ENCODE measurements at regions not wholly inside any gene's neighbourhood (a gene's known extent, or its start where the extent isn't known, plus 50 kb on each side); places are given as distances from the start of the nearest gene placed in this dataset.

DNA sequence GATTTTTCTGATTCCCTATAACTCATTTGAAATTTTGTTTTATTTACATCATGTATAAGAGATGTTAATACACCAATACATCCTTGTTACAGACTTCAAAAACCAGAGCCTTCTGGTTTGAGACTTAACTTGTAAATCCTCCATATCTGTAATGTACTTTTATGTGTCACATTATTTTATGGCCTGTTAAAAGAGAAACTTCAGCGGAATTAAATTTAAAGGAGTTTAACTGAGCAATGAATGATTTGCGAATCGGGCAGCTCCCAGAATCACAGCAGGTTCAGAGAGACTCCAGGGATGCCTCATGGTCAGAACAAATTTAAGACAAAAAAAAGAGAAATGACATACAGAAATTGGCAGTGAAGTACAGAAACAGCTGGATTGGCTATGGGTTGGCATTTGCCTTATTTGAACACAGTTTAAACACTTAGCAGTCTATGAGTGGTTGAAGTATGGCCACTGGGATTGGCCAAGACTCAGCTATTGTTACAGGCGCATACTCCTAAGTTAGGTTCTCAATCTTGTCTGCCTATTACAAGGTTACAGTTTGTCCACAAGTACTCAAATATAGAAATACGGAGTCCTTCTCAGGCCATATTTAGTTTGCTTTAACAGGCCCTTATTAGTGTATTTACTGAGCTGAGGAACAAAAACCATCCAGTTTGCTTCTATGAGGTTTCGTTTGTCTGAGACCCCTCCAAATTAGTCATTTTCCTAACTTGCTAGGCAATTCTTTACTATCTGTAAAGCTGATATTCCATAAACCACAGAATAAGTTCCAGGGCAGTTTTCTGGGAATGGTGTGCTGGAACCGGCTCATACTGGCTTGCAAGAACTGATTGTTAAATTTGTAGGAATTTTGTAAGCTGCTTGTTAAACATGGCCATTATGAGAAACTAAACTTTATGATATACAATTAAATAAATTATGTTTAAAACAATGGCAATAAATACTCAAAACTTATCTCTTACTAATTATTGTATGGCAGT, 56.2 kb upstream of the WDR26 start:
- Histone ChIP-seq H3K27ac (ENCODE audit: low read depth, low read length) (no peak overlapping the region), H3K36me3 (ENCODE audit: control insufficient read depth, insufficient read depth, low read length) (no peaks in the 10 kb centered on the region), H3K4me3 (ENCODE audit: low read length) (no peak overlapping the region), H3K27me3 (ENCODE audit: control insufficient read depth, insufficient read depth, low read length, poor library complexity, severe bottlenecking) (no peaks in the 10 kb centered on the region), H3K9ac (ENCODE audit: extremely low read depth, low read length, poor library complexity, severe bottlenecking) (no peak overlapping the region), H3K9me3 (ENCODE audit: control insufficient read depth, low read length) (peaks cover 11% of the 10 kb centered on the region), H3K4me1 (ENCODE audit: control insufficient read depth, insufficient read depth, low read length) (peaks cover 10% of the 10 kb centered on the region)
- TF ChIP-seq, protein P1, sequence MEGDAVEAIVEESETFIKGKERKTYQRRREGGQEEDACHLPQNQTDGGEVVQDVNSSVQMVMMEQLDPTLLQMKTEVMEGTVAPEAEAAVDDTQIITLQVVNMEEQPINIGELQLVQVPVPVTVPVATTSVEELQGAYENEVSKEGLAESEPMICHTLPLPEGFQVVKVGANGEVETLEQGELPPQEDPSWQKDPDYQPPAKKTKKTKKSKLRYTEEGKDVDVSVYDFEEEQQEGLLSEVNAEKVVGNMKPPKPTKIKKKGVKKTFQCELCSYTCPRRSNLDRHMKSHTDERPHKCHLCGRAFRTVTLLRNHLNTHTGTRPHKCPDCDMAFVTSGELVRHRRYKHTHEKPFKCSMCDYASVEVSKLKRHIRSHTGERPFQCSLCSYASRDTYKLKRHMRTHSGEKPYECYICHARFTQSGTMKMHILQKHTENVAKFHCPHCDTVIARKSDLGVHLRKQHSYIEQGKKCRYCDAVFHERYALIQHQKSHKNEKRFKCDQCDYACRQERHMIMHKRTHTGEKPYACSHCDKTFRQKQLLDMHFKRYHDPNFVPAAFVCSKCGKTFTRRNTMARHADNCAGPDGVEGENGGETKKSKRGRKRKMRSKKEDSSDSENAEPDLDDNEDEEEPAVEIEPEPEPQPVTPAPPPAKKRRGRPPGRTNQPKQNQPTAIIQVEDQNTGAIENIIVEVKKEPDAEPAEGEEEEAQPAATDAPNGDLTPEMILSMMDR (conservative IDR thresholded peaks at IDR 0.05): no peak
- H3K4me3 Mint-ChIP-seq: no peak overlapping the region
- no peaks in the 10 kb centered on the region for H3K27me3 Mint-ChIP-seq (ENCODE audit: insufficient read depth)
- H3K4me1 Mint-ChIP-seq: peaks cover 24% of the 10 kb centered on the region
- DNase-seq: no peak
- 93 to 95% methylated on average over 6 to 7 of the region's 7 CpGs for WGBS, 2 experiments (ENCODE audit: insufficient coverage in 1 of 2, insufficient read length in 1 of 2)
- H3K36me3 Mint-ChIP-seq (ENCODE audit: low read depth): no peaks in the 10 kb centered on the region
- no peak overlapping the region for H3K27ac Mint-ChIP-seq
- H3K9me3 Mint-ChIP-seq: peaks cover 12% of the 10 kb centered on the region

DNA sequence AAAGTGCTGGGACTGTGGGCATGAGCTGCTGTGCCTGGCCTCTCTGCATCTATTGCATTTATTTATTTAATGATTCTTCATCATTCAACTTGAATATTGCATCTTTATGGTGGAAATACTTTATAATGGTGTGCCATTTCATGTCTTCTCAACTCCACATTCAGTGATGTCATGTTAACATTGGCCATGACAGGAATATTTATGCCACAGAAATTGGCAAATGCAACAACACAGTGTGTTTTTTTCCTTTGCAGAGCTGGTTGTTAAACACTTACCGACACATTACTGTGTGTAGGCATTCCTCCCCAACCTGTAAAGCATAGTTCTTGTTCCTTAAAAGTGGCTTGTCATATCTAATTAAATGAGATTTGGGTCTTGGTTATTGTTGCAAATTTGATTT, 57.4 kb upstream of the WDR26 start:
- Histone ChIP-seq H3K27ac (ENCODE audit: low read depth, low read length) (no peak overlapping the region), H3K27me3 (ENCODE audit: control insufficient read depth, insufficient read depth, low read length, poor library complexity, severe bottlenecking) (no peaks in the 10 kb centered on the region), H3K9me3 (ENCODE audit: control insufficient read depth, low read length) (peaks cover 18% of the 10 kb centered on the region), H3K4me1 (ENCODE audit: control insufficient read depth, insufficient read depth, low read length) (peaks cover 10% of the 10 kb centered on the region), H3K36me3 (ENCODE audit: control insufficient read depth, insufficient read depth, low read length) (no peaks in the 10 kb centered on the region), H3K4me3 (ENCODE audit: low read length) (no peak overlapping the region), H3K9ac (ENCODE audit: extremely low read depth, low read length, poor library complexity, severe bottlenecking) (no peak overlapping the region)
- no peaks in the 10 kb centered on the region for H3K27me3 Mint-ChIP-seq (ENCODE audit: insufficient read depth)
- peaks cover 24% of the 10 kb centered on the region for H3K4me1 Mint-ChIP-seq
- H3K4me3 Mint-ChIP-seq: no peak overlapping the region
- no peak for DNase-seq
- H3K9me3 Mint-ChIP-seq: peaks cover 21% of the 10 kb centered on the region
- H3K27ac Mint-ChIP-seq: no peak overlapping the region
- H3K36me3 Mint-ChIP-seq (ENCODE audit: low read depth): no peaks in the 10 kb centered on the region
- TF ChIP-seq, protein P1 (conservative IDR thresholded peaks at IDR 0.05): no peak
- WGBS, 2 experiments (ENCODE audit: insufficient coverage in 1 of 2, insufficient read length in 1 of 2): 80 to 95% methylated on average over 1 of the region's 1 CpG

DNA sequence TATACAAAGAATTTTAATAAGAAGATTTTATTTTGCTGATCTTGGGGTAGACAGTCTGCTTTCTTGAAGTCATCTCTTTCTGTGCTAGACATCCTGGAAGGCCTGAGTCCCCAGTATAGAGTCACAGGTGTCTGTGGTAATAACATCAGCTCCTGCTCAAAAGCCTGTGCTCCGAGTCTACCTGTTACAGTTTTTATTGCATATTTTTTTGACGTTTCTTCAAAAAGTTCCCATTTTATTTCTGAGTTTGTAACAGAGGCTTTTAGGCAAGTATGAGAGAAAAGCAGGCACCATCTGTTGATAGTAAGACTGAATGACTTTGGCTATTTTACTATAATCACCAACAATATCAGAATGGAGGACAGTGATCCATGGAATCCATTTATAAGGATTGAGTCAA, 58.0 kb upstream of the WDR26 start:
- peaks cover 26% of the 10 kb centered on the region for H3K4me1 Mint-ChIP-seq
- no peaks in the 10 kb centered on the region for H3K27me3 Mint-ChIP-seq (ENCODE audit: insufficient read depth)

More for the DNA sequence above, 58.0 kb upstream of the WDR26 start:
- Histone ChIP-seq H3K27me3 (ENCODE audit: control insufficient read depth, insufficient read depth, low read length, poor library complexity, severe bottlenecking) (no peaks in the 10 kb centered on the region), H3K36me3 (ENCODE audit: control insufficient read depth, insufficient read depth, low read length) (no peaks in the 10 kb centered on the region), H3K4me1 (ENCODE audit: control insufficient read depth, insufficient read depth, low read length) (peaks cover 10% of the 10 kb centered on the region), H3K4me3 (ENCODE audit: low read length) (no peak overlapping the region), H3K9ac (ENCODE audit: extremely low read depth, low read length, poor library complexity, severe bottlenecking) (no peak overlapping the region), H3K27ac (ENCODE audit: low read depth, low read length) (no peak overlapping the region), H3K9me3 (ENCODE audit: control insufficient read depth, low read length) (peaks cover 24% of the 10 kb centered on the region)
- H3K9me3 Mint-ChIP-seq: peaks cover 23% of the 10 kb centered on the region
- H3K4me3 Mint-ChIP-seq: no peak overlapping the region
- no peak for DNase-seq
- no peaks in the 10 kb centered on the region for H3K36me3 Mint-ChIP-seq (ENCODE audit: low read depth)
- 90% methylated on average over 2 of the region's 2 CpGs; no CpG with 5 or more reads in 1 of the 2 experiments for WGBS, 2 experiments (ENCODE audit: insufficient coverage in 1 of 2, insufficient read length in 1 of 2)
- H3K27ac Mint-ChIP-seq: no peak overlapping the region
- TF ChIP-seq, protein P1 (conservative IDR thresholded peaks at IDR 0.05): no peak
